Hepatocyte (in vitro differentiated cells): ENCODE measurements at regions not wholly inside any gene's neighbourhood (a gene's known extent, or its start where the extent isn't known, plus 50 kb on each side); places are given as distances from the start of the nearest gene placed in this dataset.

Experiments used
- DNase-seq: peaks from one replicate; pipeline ENCODE4 v3.0.0-alpha.2; 2016; ENCODE audit warnings: low spot score
- H2AFZ ChIP-seq: fragments of 200-600 bp; sonication (generic); 2 replicates; pipeline ENCODE4 v1.6.0; 2016; ENCODE audit warnings: antibody characterized with exemption, mild to moderate bottlenecking
- H3K27ac ChIP-seq: fragments of 200-600 bp; sonication (generic); 2 replicates; pipeline ENCODE4 v1.5.1; 2016; ENCODE audit warnings: mild to moderate bottlenecking
- H3K27me3 ChIP-seq: fragments of 200-600 bp; sonication (generic); 2 replicates; pipeline ENCODE4 v1.6.1; 2016
- H3K36me3 ChIP-seq: fragments of 200-600 bp; sonication (generic); replicated peaks from 2 replicates; pipeline ENCODE4 v1.5.1; 2016; ENCODE audit warnings: low read depth; ENCODE audit not compliant: insufficient read depth
- H3K4me1 ChIP-seq: fragments of 200-600 bp; sonication (generic); 2 replicates; pipeline ENCODE4 v1.5.1; 2016; ENCODE audit warnings: mild to moderate bottlenecking, moderate library complexity; ENCODE audit not compliant: insufficient read depth
- H3K4me2 ChIP-seq: fragments of 200-600 bp; sonication (generic); 2 replicates; pipeline ENCODE4 v1.6.0; 2016
- H3K4me3 ChIP-seq: fragments of 200-600 bp; sonication (generic); 2 replicates; pipeline ENCODE4 v1.5.1; 2016; ENCODE audit warnings: mild to moderate bottlenecking
- H3K79me2 ChIP-seq: fragments of 200-600 bp; sonication (generic); 2 replicates; pipeline ENCODE4 v1.6.0; 2017; ENCODE audit warnings: mild to moderate bottlenecking
- H3K9me2 ChIP-seq: fragments of 200-600 bp; sonication (generic); replicated peaks from 2 replicates; pipeline ENCODE4 v1.6.0; 2017; ENCODE audit warnings: mild to moderate bottlenecking; ENCODE audit not compliant: insufficient read depth
- H3K9me3 ChIP-seq: fragments of 200-600 bp; sonication (generic); 2 replicates; pipeline ENCODE4 v1.5.1; 2016; ENCODE audit warnings: low read depth, mild to moderate bottlenecking
- H4K20me1 ChIP-seq: fragments of 200-600 bp; sonication (generic); 2 replicates; pipeline ENCODE4 v1.6.0; 2016; ENCODE audit warnings: mild to moderate bottlenecking; ENCODE audit not compliant: insufficient read depth, poor library complexity, severe bottlenecking
- CTCF ChIP-seq: fragments of 200-600 bp; sonication (generic); IDR thresholded peaks from 2 replicates; pipeline ENCODE4 v1.5.1; 2016; ENCODE audit warnings: antibody characterized with exemption, mild to moderate bottlenecking; ENCODE audit not compliant: poor library complexity
- EZH2 ChIP-seq: fragments of 200-600 bp; sonication (generic); IDR thresholded peaks from 2 replicates; pipeline ENCODE4 v1.6.1; 2016; ENCODE audit warnings: antibody characterized with exemption, mild to moderate bottlenecking, borderline replicate concordance
- EZH2phosphoT487 ChIP-seq: fragments of 200-600 bp; sonication (generic); IDR thresholded peaks from one replicate; pipeline ENCODE4 v1.6.1; 2018; ENCODE audit warnings: antibody characterized with exemption, mild to moderate bottlenecking, low read depth, moderate library complexity; ENCODE audit not compliant: unreplicated experiment, severe bottlenecking
- WGBS: methylation state at CpG from one replicate; pipeline ENCODE4 v1.1.6; 2016; ENCODE audit warnings: low lambda C conversion rate; ENCODE audit errors: missing lambda C conversion rate; 5-methylcytosine and 5-hydroxymethylcytosine counted together

DNA sequence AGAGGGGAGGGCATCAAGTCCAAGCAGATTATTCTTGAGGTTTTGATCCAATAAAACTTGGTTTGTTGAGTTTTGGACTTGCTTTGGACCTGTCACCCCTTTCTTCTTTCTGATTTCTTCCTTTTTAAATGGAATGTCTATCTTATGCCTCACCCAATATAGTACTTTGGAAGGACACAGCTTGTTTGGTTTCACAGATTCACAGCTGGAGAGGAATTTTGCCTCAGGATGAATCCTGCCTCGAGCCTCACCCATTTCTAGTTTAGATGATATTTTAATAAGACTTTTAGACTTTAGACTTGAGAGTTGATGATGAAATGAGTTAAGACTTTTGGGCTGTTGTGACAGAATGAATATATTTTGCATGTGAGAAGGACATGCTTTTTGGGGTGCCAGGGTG, 136.9 kb upstream of the PDE5A start:
- Histone ChIP-seq H3K9me2 (no peaks in the 10 kb centered on the region), H3K4me2 (no peak overlapping the region), H3K79me2 (no peaks in the 10 kb centered on the region), H3K36me3 (no peaks in the 10 kb centered on the region), H3K27ac (no peak overlapping the region), H2AFZ (no peak overlapping the region), H3K27me3 (no peaks in the 10 kb centered on the region), H4K20me1 (no peaks in the 10 kb centered on the region), H3K4me3 (no peak overlapping the region), H3K4me1 (no peaks in the 10 kb centered on the region), H3K9me3 (no peaks in the 10 kb centered on the region)
- DNase-seq: no peak
- 84% methylated on average over 1 of the region's 1 CpG for WGBS
- TF ChIP-seq EZH2phosphoT487 (no peak), CTCF (no peak), EZH2 (no peak)

DNA sequence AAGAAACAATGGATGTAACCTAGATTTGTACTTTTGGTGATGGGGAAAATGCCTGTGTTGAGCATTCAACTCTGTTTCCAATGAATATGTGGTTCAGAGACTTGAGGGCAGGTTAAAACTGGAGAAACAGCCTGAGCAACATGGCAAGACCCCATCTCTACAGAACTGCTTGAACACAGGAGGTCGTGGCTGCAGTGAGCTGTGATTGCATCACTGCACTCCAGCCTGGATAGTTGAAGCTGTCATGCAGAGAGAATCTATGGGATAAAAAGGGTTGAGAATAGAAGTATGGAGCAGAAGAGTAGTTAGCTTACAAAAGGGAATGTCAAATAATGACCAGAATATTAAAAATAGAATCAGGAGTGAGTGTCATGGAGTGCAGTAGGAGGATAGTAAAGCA, 134.8 kb upstream of the PDE5A start:
- no peaks in the 10 kb centered on the region for H4K20me1 ChIP-seq
- no peak overlapping the region for H2AFZ ChIP-seq
- 70% methylated on average over 1 of the region's 1 CpG for WGBS
- no peaks in the 10 kb centered on the region for H3K79me2 ChIP-seq
- no peak for DNase-seq
- H3K9me3 ChIP-seq: no peaks in the 10 kb centered on the region
- H3K4me1 ChIP-seq: no peaks in the 10 kb centered on the region
- H3K9me2 ChIP-seq: no peaks in the 10 kb centered on the region
- TF ChIP-seq EZH2phosphoT487: no peak
- TF ChIP-seq EZH2: no peak
- no peak for TF ChIP-seq CTCF
- H3K27me3 ChIP-seq: no peaks in the 10 kb centered on the region
- no peak overlapping the region for H3K4me3 ChIP-seq
- no peak overlapping the region for H3K4me2 ChIP-seq
- H3K27ac ChIP-seq: no peak overlapping the region
- no peaks in the 10 kb centered on the region for H3K36me3 ChIP-seq

GRCh38 chr4:119755599-119755998, 127.0 kb upstream of the PDE5A start:
- WGBS: 94% methylated on average over 1 of the region's 1 CpG
- no peaks in the 10 kb centered on the region for H3K9me2 ChIP-seq
- TF ChIP-seq EZH2phosphoT487 (no peak), CTCF (no peak), EZH2 (no peak)
- H3K27me3 ChIP-seq: no peaks in the 10 kb centered on the region
- H3K79me2 ChIP-seq: no peaks in the 10 kb centered on the region
- H3K27ac ChIP-seq: no peak overlapping the region
- no peak overlapping the region for H2AFZ ChIP-seq
- no peaks in the 10 kb centered on the region for H3K9me3 ChIP-seq
- no peaks in the 10 kb centered on the region for H3K36me3 ChIP-seq
- DNase-seq: no peak
- H3K4me3 ChIP-seq: no peak overlapping the region
- no peaks in the 10 kb centered on the region for H3K4me1 ChIP-seq
- H3K4me2 ChIP-seq: no peak overlapping the region
- no peaks in the 10 kb centered on the region for H4K20me1 ChIP-seq

- no peak overlapping the region for H2AFZ ChIP-seq
These were observed 124.3 kb upstream of the PDE5A start for GRCh38 chr4:119752936-119753335.

More at GRCh38 chr4:119752936-119753335, 124.3 kb upstream of the PDE5A start:
- no peaks in the 10 kb centered on the region for H3K79me2 ChIP-seq
- no peak overlapping the region for H3K4me3 ChIP-seq
- H3K36me3 ChIP-seq: no peaks in the 10 kb centered on the region
- TF ChIP-seq EZH2 (no peak), CTCF (no peak), EZH2phosphoT487 (no peak)
- DNase-seq: no peak
- no peaks in the 10 kb centered on the region for H3K27me3 ChIP-seq
- H3K4me1 ChIP-seq: no peaks in the 10 kb centered on the region
- no peaks in the 10 kb centered on the region for H4K20me1 ChIP-seq
- no peaks in the 10 kb centered on the region for H3K9me2 ChIP-seq
- H3K27ac ChIP-seq: no peak overlapping the region
- 95% methylated on average over 2 of the region's 2 CpGs for WGBS
- H3K4me2 ChIP-seq: no peak overlapping the region
- H3K9me3 ChIP-seq: no peaks in the 10 kb centered on the region
